IMR-90 (cell line): ENCODE measurements at regions not wholly inside any gene's neighbourhood (a gene's known extent, or its start where the extent isn't known, plus 50 kb on each side); places are given as distances from the start of the nearest gene placed in this dataset.

Source experiments
- ATAC-seq: fragments of 200-7000 bp; cut with Tn5 transposase; 2 replicates; pipeline ENCODE4 v1.9.1; 2020; ENCODE audit warnings: low read depth, mild to moderate bottlenecking, moderate library complexity
- BruUV-seq: library from RNA; stranded (reverse); fragments of 400-500 nt; replicated peaks from 2 replicates; lab custom pipeline; 2021; lab: Mats Ljungman, UMichigan
- CTCF ChIA-PET: fragments of 300-600 bp; formaldehyde crosslinking; extraction: SDS; loops from one replicate; lab custom pipeline; 2021; ENCODE audit warnings: antibody characterized with exemption; lab: Yijun Ruan, JAX
- POLR2A ChIA-PET: fragments of 300-600 bp; sonication (Branson Sonifier 250); formaldehyde crosslinking; loops from one replicate; lab custom pipeline; 2022; ENCODE audit warnings: antibody characterized with exemption; ENCODE audit not compliant: unreplicated experiment; lab: Charles Lee
- DNase-seq: peaks from one replicate; pipeline ENCODE4 v3.0.0; 2013
- H2AFZ ChIP-seq: replicated peaks from 2 replicates; pipeline ENCODE3; 2013; ENCODE audit warnings: low read length, mild to moderate bottlenecking; ENCODE audit not compliant: poor library complexity
- H2AK5ac ChIP-seq: 2 replicates; pipeline ENCODE4 v1.6.1; 2013; ENCODE audit warnings: low read depth, low read length, inconsistent platforms
- H2AK9ac ChIP-seq: replicated peaks from 2 replicates; pipeline ENCODE3; 2013; ENCODE audit warnings: mild to moderate bottlenecking, low read depth, low read length, moderate library complexity; ENCODE audit not compliant: poor library complexity
- H2BK120ac ChIP-seq: 2 replicates; pipeline ENCODE4 v1.6.1; 2013; ENCODE audit warnings: low read depth, low read length, inconsistent platforms
- H2BK15ac ChIP-seq: 3 replicates; pipeline ENCODE4 v1.6.1; 2013; ENCODE audit warnings: low read depth, low read length, inconsistent platforms
- H2BK20ac ChIP-seq: 2 replicates; pipeline ENCODE4 v1.6.1; 2013; ENCODE audit warnings: low read depth, mild to moderate bottlenecking, inconsistent platforms, low read length, moderate library complexity
- H2BK5ac ChIP-seq: 2 replicates; pipeline ENCODE4 v1.6.1; 2013; ENCODE audit warnings: mild to moderate bottlenecking, low read depth, low read length, inconsistent platforms; ENCODE audit not compliant: poor library complexity, severe bottlenecking
- H3K14ac ChIP-seq: replicated peaks from 2 replicates; pipeline ENCODE4 v1.6.1; 2013; ENCODE audit warnings: low read depth, low read length, inconsistent platforms
- H3K18ac ChIP-seq: 2 replicates; pipeline ENCODE4 v1.6.1; 2013; ENCODE audit warnings: low read depth, low read length, control low read depth
- H3K23ac ChIP-seq: 2 replicates; pipeline ENCODE4 v1.6.1; 2013; ENCODE audit warnings: low read depth, low read length, inconsistent platforms
- H3K27ac ChIP-seq: 2 replicates; pipeline ENCODE4 v1.5.1; 2013; ENCODE audit warnings: mild to moderate bottlenecking, control low read depth, low read length; ENCODE audit not compliant: insufficient read depth
- H3K27me3 ChIP-seq: 2 replicates; pipeline ENCODE4 v1.6.1; 2013; ENCODE audit warnings: low read length; ENCODE audit not compliant: control insufficient read depth, insufficient read depth
- H3K36me3 ChIP-seq: 2 replicates; pipeline ENCODE4 v1.6.1; 2013; ENCODE audit warnings: low read length, mixed read lengths; ENCODE audit not compliant: control insufficient read depth, insufficient read depth
- H3K4ac ChIP-seq: 2 replicates; pipeline ENCODE4 v1.6.1; 2013; ENCODE audit warnings: low read depth, low read length, inconsistent platforms
- H3K4me1 ChIP-seq: 2 replicates; pipeline ENCODE4 v1.6.1; 2013; ENCODE audit warnings: low read length, mixed read lengths; ENCODE audit not compliant: control insufficient read depth, insufficient read depth
- H3K4me2 ChIP-seq: 2 replicates; pipeline ENCODE4 v1.6.1; 2013; ENCODE audit warnings: low read depth, mild to moderate bottlenecking, control low read depth, low read length, moderate library complexity
- H3K4me3 ChIP-seq: 2 replicates; pipeline ENCODE4 v1.5.1; 2013; ENCODE audit warnings: low read depth, mild to moderate bottlenecking, control low read depth, low read length, moderate library complexity; ENCODE audit not compliant: insufficient read depth
- H3K56ac ChIP-seq: 2 replicates; pipeline ENCODE4 v1.6.1; 2013; ENCODE audit warnings: low read length, inconsistent platforms; ENCODE audit not compliant: insufficient read depth; ENCODE audit errors: extremely low read depth
- H3K79me1 ChIP-seq, 2 experiments: 2 replicates each; pipeline ENCODE4 v1.6.1; 2013; ENCODE audit warnings: low read length in 2 of 2, inconsistent platforms in 1 of 2, low read depth in 1 of 2
- H3K9ac ChIP-seq: 2 replicates; pipeline ENCODE4 v1.6.1; 2013; ENCODE audit warnings: low read depth, low read length, control low read depth
- H3K9me1 ChIP-seq: 2 replicates; pipeline ENCODE4 v1.6.1; 2013; ENCODE audit warnings: low read length, inconsistent platforms; ENCODE audit not compliant: insufficient read depth
- H3K9me3 ChIP-seq: 2 replicates; pipeline ENCODE4 v1.6.1; 2013; ENCODE audit warnings: low read length; ENCODE audit not compliant: control insufficient read depth, insufficient read depth
- H4K20me1 ChIP-seq: 2 replicates; pipeline ENCODE4 v1.6.1; 2013; ENCODE audit warnings: low read length, inconsistent platforms; ENCODE audit not compliant: insufficient read depth
- H4K5ac ChIP-seq: 2 replicates; pipeline ENCODE4 v1.6.1; 2013; ENCODE audit warnings: mild to moderate bottlenecking, low read depth, low read length, control low read depth
- H4K8ac ChIP-seq, 2 experiments: 2 replicates each; pipeline ENCODE4 v1.6.1; 2013; ENCODE audit warnings: low read depth in 2 of 2, low read length in 2 of 2, control low read depth in 1 of 2, inconsistent platforms in 1 of 2
- H4K91ac ChIP-seq: 2 replicates; pipeline ENCODE4 v1.6.1; 2013; ENCODE audit warnings: low read depth, low read length, inconsistent platforms; ENCODE audit not compliant: insufficient read depth
- BHLHE40 ChIP-seq: fragments of 150-350 bp; IDR thresholded peaks from 2 replicates; pipeline ENCODE4 v1.6.1; 2016; ENCODE audit warnings: mild to moderate bottlenecking, low read depth, low read length
- CEBPB ChIP-seq: IDR thresholded peaks from 2 replicates; pipeline ENCODE4 v1.6.1; 2012; ENCODE audit warnings: low read depth, low read length, improper control_type of control experiment
- CHD1 ChIP-seq: IDR thresholded peaks from 2 replicates; pipeline ENCODE4 v1.6.1; 2012; ENCODE audit warnings: low read depth, low read length, improper control_type of control experiment
- CTCF ChIP-seq: conservative IDR thresholded peaks from 2 replicates; pipeline ENCODE4 v1.5.1; 2012; ENCODE audit warnings: mild to moderate bottlenecking, low read depth, low read length, improper control_type of control experiment
- ELK1 ChIP-seq: fragments of 150-350 bp; IDR thresholded peaks from 2 replicates; pipeline ENCODE4 v1.6.1; 2016; ENCODE audit warnings: low read depth, mild to moderate bottlenecking, low read length, moderate library complexity, borderline replicate concordance
- FOS ChIP-seq: fragments of 150-350 bp; IDR thresholded peaks from 2 replicates; pipeline ENCODE4 v1.6.1; 2016; ENCODE audit warnings: low read depth, low read length
- MAFK ChIP-seq: IDR thresholded peaks from 2 replicates; pipeline ENCODE4 v1.6.1; 2012; ENCODE audit warnings: low read depth, low read length, improper control_type of control experiment
- MAZ ChIP-seq: IDR thresholded peaks from 2 replicates; pipeline ENCODE4 v1.6.1; 2012; ENCODE audit warnings: low read depth, mild to moderate bottlenecking, low read length, improper control_type of control experiment, moderate library complexity, borderline replicate concordance
- MXI1 ChIP-seq: IDR thresholded peaks from 2 replicates; pipeline ENCODE4 v1.6.1; 2012; ENCODE audit warnings: low read depth, mild to moderate bottlenecking, low read length, moderate library complexity, borderline replicate concordance
- NFE2L2 ChIP-seq: fragments of 150-350 bp; IDR thresholded peaks from 2 replicates; pipeline ENCODE4 v1.6.1; 2016; ENCODE audit warnings: low read depth, mild to moderate bottlenecking, low read length
- POLR2A ChIP-seq: IDR thresholded peaks from 2 replicates; pipeline ENCODE4 v1.6.1; 2012; ENCODE audit warnings: mild to moderate bottlenecking, low read depth, low read length
- RAD21 ChIP-seq: IDR thresholded peaks from 2 replicates; pipeline ENCODE4 v1.6.1; 2012; ENCODE audit warnings: low read length, improper control_type of control experiment
- RCOR1 ChIP-seq: IDR thresholded peaks from 2 replicates; pipeline ENCODE4 v1.6.1; 2012; ENCODE audit warnings: mild to moderate bottlenecking, low read length, improper control_type of control experiment; ENCODE audit not compliant: insufficient replicate concordance
- RFX5 ChIP-seq: IDR thresholded peaks from 2 replicates; pipeline ENCODE4 v1.8.0; 2012; ENCODE audit warnings: low read depth, mild to moderate bottlenecking, low read length, moderate library complexity
- SMC3 ChIP-seq: fragments of 150-350 bp; IDR thresholded peaks from 2 replicates; pipeline ENCODE4 v1.6.1; 2016; ENCODE audit warnings: low read depth, mild to moderate bottlenecking, antibody characterized with exemption, low read length, moderate library complexity
- USF2 ChIP-seq: fragments of 150-350 bp; IDR thresholded peaks from 2 replicates; pipeline ENCODE4 v1.6.1; 2017; ENCODE audit warnings: mild to moderate bottlenecking, antibody characterized with exemption, low read length, low read depth
- WGBS, 2 experiments: methylation state at CpG; one replicate each; pipeline versions ENCODE4 v1.1.5 to v1.1.7; 2013; ENCODE audit warnings: missing lambda C conversion rate in 2 of 2; ENCODE audit not compliant: insufficient read length in 1 of 2; ENCODE audit errors: extremely low coverage in 2 of 2; 5-methylcytosine and 5-hydroxymethylcytosine counted together
- dilution Hi-C: fragments of 300-500 bp; cut with HindIII; formaldehyde crosslinking; loops from one replicate; pipeline ENCODE4 v1.14.3; 2018; ENCODE audit warnings: low sequenced_read_pairs; ENCODE audit not compliant: unreplicated experiment
- in situ Hi-C: fragments of 300-500 bp; cut with MboI; formaldehyde crosslinking; loops from 3 replicates; pipeline ENCODE4 v1.14.3; 2019; ENCODE audit warnings: low sequenced_read_pairs, inconsistent platforms, mixed read lengths
- intact Hi-C: fragments of 100-400 bp; cut with micrococcal nuclease; formaldehyde crosslinking; loops from 2 replicates; pipeline ENCODE4 v1.10.0; 2022

GRCh38 chr5:142405023-142405422, 80.2 kb upstream of the SPRY4 start:
- no peaks in the 10 kb centered on the region for H3K9me3 ChIP-seq
- H3K9ac ChIP-seq = no peak overlapping the region
- no peak overlapping the region for H2AFZ ChIP-seq
- POLR2A ChIA-PET = no interaction called here
- H3K56ac ChIP-seq = no peak overlapping the region
- WGBS, 2 experiments = 75% methylated on average over 2 of the region's 6 CpGs; no CpG with 5 or more reads in 1 of the 2 experiments
- no TSS peak for BruUV-seq
- H3K23ac ChIP-seq = no peak overlapping the region; the same call in 1 of the 2 replicates
- H3K79me1 ChIP-seq = no peaks in the 10 kb centered on the region
- H2AK9ac ChIP-seq = no peak overlapping the region
- no peak overlapping the region for H2BK20ac ChIP-seq
- no peak overlapping the region for H2BK15ac ChIP-seq
- no peak for DNase-seq
- H3K36me3 ChIP-seq = no peaks in the 10 kb centered on the region
- H3K14ac ChIP-seq = no peak overlapping the region
- H3K18ac ChIP-seq = no peak overlapping the region
- CTCF ChIA-PET = no interaction called here
- no peak overlapping the region for H4K5ac ChIP-seq
- H3K4me1 ChIP-seq = 0 out of 2 replicates have a peak, but pooled peaks cover 2% of the 10 kb centered on the region
- no peak overlapping the region for H3K4ac ChIP-seq
- dilution Hi-C loops = no loop called here
- in situ Hi-C loops = no loop called here
- H2BK120ac ChIP-seq = no peak overlapping the region
- H3K27ac ChIP-seq = no peak overlapping the region
- H2BK5ac ChIP-seq = no peak overlapping the region
- no peak overlapping the region for H3K4me3 ChIP-seq
- no peak for TF ChIP-seq RCOR1
- TF ChIP-seq CHD1 = no peak
- no peak for TF ChIP-seq SMC3
- TF ChIP-seq USF2 = no peak
- no peak for TF ChIP-seq MXI1
- no peak for TF ChIP-seq CEBPB
- TF ChIP-seq RFX5 = no peak
- TF ChIP-seq POLR2A = no peak
- no peak for TF ChIP-seq MAZ
- no peak for TF ChIP-seq RAD21
- TF ChIP-seq FOS = no peak
- TF ChIP-seq MAFK = no peak
- no peak for TF ChIP-seq ELK1
- TF ChIP-seq NFE2L2 = no peak
- TF ChIP-seq CTCF = no peak
- TF ChIP-seq BHLHE40 = no peak
- H3K27me3 ChIP-seq = no peaks in the 10 kb centered on the region
- no peak for ATAC-seq
- H4K20me1 ChIP-seq = no peaks in the 10 kb centered on the region
- H3K9me1 ChIP-seq = no peaks in the 10 kb centered on the region
- no peak overlapping the region for H4K8ac ChIP-seq
- intact Hi-C loops = no loop called here
- no peak overlapping the region for H4K91ac ChIP-seq
- no peak overlapping the region for H3K4me2 ChIP-seq
- no peak overlapping the region for H2AK5ac ChIP-seq
